ENCODE measurements at regions not wholly inside any gene's neighbourhood (a gene's known extent, or its start where the extent isn't known, plus 50 kb on each side); places are given as distances from the start of the nearest gene placed in this dataset.

DNA sequence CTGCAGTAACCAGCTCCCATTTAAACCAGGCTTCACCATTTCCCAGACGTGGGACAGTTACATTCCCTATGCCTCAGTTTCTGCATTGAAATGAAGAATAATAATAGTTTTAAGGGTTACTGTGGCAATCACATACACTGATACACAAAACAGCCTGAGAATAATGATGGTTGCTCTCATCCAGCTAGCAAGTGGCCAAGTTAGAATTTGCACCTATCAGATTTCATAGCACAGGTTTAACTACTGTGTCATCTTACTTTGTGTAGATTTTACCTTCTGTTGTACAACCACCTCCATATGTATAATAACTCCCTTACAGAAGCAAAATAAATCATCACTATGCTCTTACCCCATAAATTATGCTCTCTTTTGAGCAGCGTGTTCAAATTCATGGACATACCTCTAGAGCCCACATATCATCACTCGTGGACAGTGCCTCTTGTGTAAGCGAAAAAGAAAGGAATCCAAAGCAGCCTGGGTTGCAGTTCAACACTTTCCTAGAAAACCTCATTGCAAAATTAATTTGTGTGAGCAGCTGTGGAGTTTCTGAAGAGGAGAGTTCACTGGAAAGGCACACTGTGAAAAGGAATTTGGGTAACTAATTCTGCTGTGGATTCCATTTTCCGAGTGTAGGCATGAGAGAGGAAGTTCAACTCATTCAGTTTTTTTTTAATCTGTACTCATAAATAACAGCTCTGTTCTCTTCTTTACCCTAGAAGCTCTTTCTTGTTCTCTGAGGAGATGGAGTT, 492.5 kb downstream of the ARL4A start:
- Histone ChIP-seq H3K9ac (ENCODE audit: low read length) (no peak overlapping the region), H3K27ac (ENCODE audit: low read length) (no peak overlapping the region), H2AFZ (ENCODE audit: low read depth, low read length) (no peak overlapping the region), H3K9me3 (ENCODE audit: insufficient read depth, low read length) (no peaks in the 10 kb centered on the region), H4K20me1 (ENCODE audit: insufficient read depth, low read length) (no peaks in the 10 kb centered on the region), H3K27me3 (ENCODE audit: low read depth, low read length) (no peaks in the 10 kb centered on the region), H3K4me2 (ENCODE audit: low read length) (no peak overlapping the region), H3K4me1 (ENCODE audit: low read length) (no peaks in the 10 kb centered on the region), H3K79me2 (ENCODE audit: low read length) (no peaks in the 10 kb centered on the region), H3K36me3 (replicated peaks; ENCODE audit: low read depth, low read length) (no peaks in the 10 kb centered on the region), H3K4me3 (ENCODE audit: low read length) (no peak overlapping the region)
- TF ChIP-seq, protein P1, sequence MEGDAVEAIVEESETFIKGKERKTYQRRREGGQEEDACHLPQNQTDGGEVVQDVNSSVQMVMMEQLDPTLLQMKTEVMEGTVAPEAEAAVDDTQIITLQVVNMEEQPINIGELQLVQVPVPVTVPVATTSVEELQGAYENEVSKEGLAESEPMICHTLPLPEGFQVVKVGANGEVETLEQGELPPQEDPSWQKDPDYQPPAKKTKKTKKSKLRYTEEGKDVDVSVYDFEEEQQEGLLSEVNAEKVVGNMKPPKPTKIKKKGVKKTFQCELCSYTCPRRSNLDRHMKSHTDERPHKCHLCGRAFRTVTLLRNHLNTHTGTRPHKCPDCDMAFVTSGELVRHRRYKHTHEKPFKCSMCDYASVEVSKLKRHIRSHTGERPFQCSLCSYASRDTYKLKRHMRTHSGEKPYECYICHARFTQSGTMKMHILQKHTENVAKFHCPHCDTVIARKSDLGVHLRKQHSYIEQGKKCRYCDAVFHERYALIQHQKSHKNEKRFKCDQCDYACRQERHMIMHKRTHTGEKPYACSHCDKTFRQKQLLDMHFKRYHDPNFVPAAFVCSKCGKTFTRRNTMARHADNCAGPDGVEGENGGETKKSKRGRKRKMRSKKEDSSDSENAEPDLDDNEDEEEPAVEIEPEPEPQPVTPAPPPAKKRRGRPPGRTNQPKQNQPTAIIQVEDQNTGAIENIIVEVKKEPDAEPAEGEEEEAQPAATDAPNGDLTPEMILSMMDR (IDR thresholded peaks at IDR 0.05; ENCODE audit: low read depth, low read length): no peak
- no peak for TF ChIP-seq EZH2phosphoT487 (IDR thresholded peaks at IDR 0.05; ENCODE audit: low read depth)

DNA sequence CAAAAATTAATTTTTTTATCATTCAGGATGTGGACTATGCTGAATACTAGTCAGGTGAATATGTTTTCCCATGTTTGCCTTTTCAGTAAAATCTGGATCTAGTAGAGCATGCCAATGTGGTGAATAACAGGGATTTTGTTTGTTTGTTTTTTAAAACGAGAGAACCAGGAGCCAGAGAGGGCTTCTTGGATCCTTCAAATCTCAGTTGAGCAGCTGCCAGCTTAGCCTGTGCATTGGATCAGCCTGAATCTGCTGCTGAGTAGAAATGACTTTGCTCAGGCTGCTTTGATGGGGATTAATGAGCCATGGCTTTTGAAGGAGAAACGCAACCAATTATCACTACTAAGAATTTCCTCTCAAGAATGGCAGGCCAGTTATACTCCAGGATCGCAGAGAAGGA, 493.8 kb downstream of the ARL4A start:
- no peak overlapping the region for H3K9ac ChIP-seq (ENCODE audit: low read length)

DNA sequence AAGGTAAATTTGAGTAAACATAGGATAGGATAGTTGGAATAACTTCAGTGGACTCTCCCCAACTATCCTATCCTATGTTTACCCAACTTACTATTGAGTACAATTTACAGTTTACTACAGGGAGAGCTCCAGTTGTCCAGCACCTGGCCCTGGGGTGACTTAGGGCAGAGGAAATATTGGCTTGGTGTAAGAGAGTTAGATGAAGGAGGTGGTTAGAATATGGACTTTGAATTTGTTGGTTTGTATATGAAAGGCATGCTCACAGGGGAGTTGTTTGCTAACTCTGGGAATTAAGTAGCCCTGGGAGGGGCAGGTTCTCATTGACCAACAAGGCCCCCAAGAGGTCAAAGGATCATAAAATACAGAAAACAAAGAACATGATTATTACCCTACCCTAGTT, 497.7 kb downstream of the ARL4A start:
- Histone ChIP-seq H3K4me2 (ENCODE audit: low read length) (no peak overlapping the region), H4K20me1 (ENCODE audit: insufficient read depth, low read length) (no peaks in the 10 kb centered on the region), H3K4me3 (ENCODE audit: low read length) (no peak overlapping the region), H3K79me2 (ENCODE audit: low read length) (no peaks in the 10 kb centered on the region), H3K27me3 (ENCODE audit: low read depth, low read length) (no peaks in the 10 kb centered on the region), H3K9me3 (ENCODE audit: insufficient read depth, low read length) (no peaks in the 10 kb centered on the region), H3K9ac (ENCODE audit: low read length) (no peak overlapping the region), H3K27ac (ENCODE audit: low read length) (no peak overlapping the region), H3K36me3 (replicated peaks; ENCODE audit: low read depth, low read length) (no peaks in the 10 kb centered on the region), H3K4me1 (ENCODE audit: low read length) (no peaks in the 10 kb centered on the region), H2AFZ (ENCODE audit: low read depth, low read length) (no peak overlapping the region)
- TF ChIP-seq, protein P1 (IDR thresholded peaks at IDR 0.05; ENCODE audit: low read depth, low read length): no peak
- no peak for TF ChIP-seq EZH2phosphoT487 (IDR thresholded peaks at IDR 0.05; ENCODE audit: low read depth)

More for the DNA sequence above, 493.8 kb downstream of the ARL4A start:
- no peaks in the 10 kb centered on the region for H3K36me3 ChIP-seq (replicated peaks; ENCODE audit: low read depth, low read length)
- H2AFZ ChIP-seq (ENCODE audit: low read depth, low read length): no peak overlapping the region
- no peaks in the 10 kb centered on the region for H3K27me3 ChIP-seq (ENCODE audit: low read depth, low read length)
- no peaks in the 10 kb centered on the region for H4K20me1 ChIP-seq (ENCODE audit: insufficient read depth, low read length)
- no peak overlapping the region for H3K27ac ChIP-seq (ENCODE audit: low read length)
- no peaks in the 10 kb centered on the region for H3K9me3 ChIP-seq (ENCODE audit: insufficient read depth, low read length)
- TF ChIP-seq EZH2phosphoT487 (IDR thresholded peaks at IDR 0.05; ENCODE audit: low read depth): no peak
- TF ChIP-seq, protein P1 (IDR thresholded peaks at IDR 0.05; ENCODE audit: low read depth, low read length): no peak
- H3K4me2 ChIP-seq (ENCODE audit: low read length): no peak overlapping the region
- H3K4me1 ChIP-seq (ENCODE audit: low read length): no peaks in the 10 kb centered on the region
- H3K79me2 ChIP-seq (ENCODE audit: low read length): no peaks in the 10 kb centered on the region
- H3K4me3 ChIP-seq (ENCODE audit: low read length): no peak overlapping the region

DNA sequence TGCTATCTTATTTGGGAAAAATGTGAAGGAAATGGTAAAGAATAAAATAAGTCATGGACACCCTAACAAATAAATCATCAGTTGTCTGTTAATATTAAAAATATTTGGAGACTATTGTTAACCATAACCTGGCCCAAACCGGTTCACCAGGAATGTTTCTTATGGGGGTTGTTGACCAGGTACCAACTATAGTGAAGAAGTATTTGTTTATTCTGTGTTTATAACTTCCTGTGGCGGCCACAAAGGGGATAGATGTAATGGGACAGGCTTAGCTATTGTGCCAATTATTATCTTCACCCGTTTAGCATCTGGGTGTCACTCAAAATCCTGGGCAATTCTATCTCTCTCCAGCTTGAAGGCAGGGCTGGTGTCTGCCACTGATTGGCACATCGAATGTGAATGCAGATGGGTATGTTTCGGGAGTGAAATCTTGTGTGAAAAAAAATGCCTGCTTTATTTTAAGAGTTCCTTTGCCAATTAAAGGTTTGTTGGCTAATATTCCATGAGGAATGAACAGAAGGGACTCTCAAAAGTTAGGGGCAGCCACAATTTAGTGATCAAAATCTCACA, 500.9 kb downstream of the ARL4A start:
- Histone ChIP-seq H3K4me3 (ENCODE audit: low read length) (no peak overlapping the region), H3K27me3 (ENCODE audit: low read depth, low read length) (no peaks in the 10 kb centered on the region), H4K20me1 (ENCODE audit: insufficient read depth, low read length) (no peaks in the 10 kb centered on the region), H3K79me2 (ENCODE audit: low read length) (no peaks in the 10 kb centered on the region), H3K9me3 (ENCODE audit: insufficient read depth, low read length) (no peaks in the 10 kb centered on the region), H3K4me2 (ENCODE audit: low read length) (no peak overlapping the region), H3K36me3 (replicated peaks; ENCODE audit: low read depth, low read length) (no peaks in the 10 kb centered on the region), H3K27ac (ENCODE audit: low read length) (no peak overlapping the region), H2AFZ (ENCODE audit: low read depth, low read length) (no peak overlapping the region), H3K4me1 (ENCODE audit: low read length) (no peaks in the 10 kb centered on the region), H3K9ac (ENCODE audit: low read length) (no peak overlapping the region)
- TF ChIP-seq, protein P1 (IDR thresholded peaks at IDR 0.05; ENCODE audit: low read depth, low read length): no peak
- TF ChIP-seq EZH2phosphoT487 (IDR thresholded peaks at IDR 0.05; ENCODE audit: low read depth): no peak

Data from OCI-LY3 (cell line).